ENCODE measurements at regions not wholly inside any gene's neighbourhood (a gene's known extent, or its start where the extent isn't known, plus 50 kb on each side); places are given as distances from the start of the nearest gene placed in this dataset.

DNA sequence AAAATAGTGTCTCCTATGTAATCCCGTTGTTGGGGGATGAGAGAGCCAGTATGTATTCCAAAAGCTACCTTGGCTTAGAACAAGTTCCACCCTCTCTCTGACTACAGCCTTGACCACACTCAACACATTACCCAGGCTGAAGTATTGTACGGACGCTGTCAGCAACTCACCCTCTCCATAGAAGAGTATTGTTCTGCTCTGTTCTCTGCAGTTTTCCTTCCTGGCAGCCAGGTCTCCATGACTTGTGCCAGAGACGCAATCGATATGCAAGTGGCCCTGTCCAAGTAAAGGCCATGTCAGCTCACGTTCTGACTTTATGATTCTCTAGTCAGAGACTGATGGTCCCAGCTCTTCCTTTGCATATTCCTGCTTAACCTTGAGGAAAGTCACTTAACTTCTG, 164.1 kb upstream of the SLCO3A1 start:
- Histone ChIP-seq H3K9me1 (ENCODE audit: control insufficient read depth, insufficient read depth, low read length) (no peaks in the 10 kb centered on the region), H3K36me3 (ENCODE audit: control insufficient read depth, insufficient read depth, low read length) (no peaks in the 10 kb centered on the region), H3K4me3 (no peak overlapping the region), H3K27ac (ENCODE audit: extremely low read depth, low read depth, low read length) (no peak overlapping the region), H3K79me2 (ENCODE audit: control insufficient read depth, insufficient read depth, low read length) (no peaks in the 10 kb centered on the region), H3K9me3 (replicated peaks; ENCODE audit: control insufficient read depth, insufficient read depth, low read depth, low read length) (no peaks in the 10 kb centered on the region), H2AFZ (ENCODE audit: low read depth, low read length) (no peak overlapping the region), H4K20me1 (replicated peaks; ENCODE audit: control insufficient read depth, insufficient read depth, low read length) (no peaks in the 10 kb centered on the region), H3K4me1 (replicated peaks in 1 of 2; ENCODE audit: control insufficient read depth in 2 of 2, insufficient read depth in 2 of 2, low read length in 2 of 2) (no peaks in the 10 kb centered on the region), H3K4me2 (ENCODE audit: insufficient read depth, low read length) (no peak overlapping the region), H3K9ac (ENCODE audit: insufficient read depth in 1 of 2, low read depth in 2 of 2, low read length in 2 of 2) (no peak overlapping the region), H3K27me3 (ENCODE audit: control insufficient read depth in 2 of 2, insufficient read depth in 2 of 2, low read length in 2 of 2) (peaks cover 2 to 17% of the 10 kb centered on the region in 2 experiments; a peak in 4 of 5 replicates)
- intact Hi-C loops (cut with micrococcal nuclease) (no loop called here), in situ Hi-C loops (cut with MboI) (no loop called here)
- no peak for DNase-seq (ENCODE audit: extremely low read depth in 1 of 4, low spot score in 3 of 4)
- ChIA-PET CTCF (ENCODE audit: low intra/inter-chr PET ratio) (no interaction called here), POLR2A (no interaction called here)
- ATAC-seq = no peak
- WGBS (ENCODE audit: insufficient coverage, low coverage, missing lambda C conversion rate) = 0% methylated on average over 6 of the region's 6 CpGs
- no peak for FAIRE-seq
- TF ChIP-seq, protein P1, sequence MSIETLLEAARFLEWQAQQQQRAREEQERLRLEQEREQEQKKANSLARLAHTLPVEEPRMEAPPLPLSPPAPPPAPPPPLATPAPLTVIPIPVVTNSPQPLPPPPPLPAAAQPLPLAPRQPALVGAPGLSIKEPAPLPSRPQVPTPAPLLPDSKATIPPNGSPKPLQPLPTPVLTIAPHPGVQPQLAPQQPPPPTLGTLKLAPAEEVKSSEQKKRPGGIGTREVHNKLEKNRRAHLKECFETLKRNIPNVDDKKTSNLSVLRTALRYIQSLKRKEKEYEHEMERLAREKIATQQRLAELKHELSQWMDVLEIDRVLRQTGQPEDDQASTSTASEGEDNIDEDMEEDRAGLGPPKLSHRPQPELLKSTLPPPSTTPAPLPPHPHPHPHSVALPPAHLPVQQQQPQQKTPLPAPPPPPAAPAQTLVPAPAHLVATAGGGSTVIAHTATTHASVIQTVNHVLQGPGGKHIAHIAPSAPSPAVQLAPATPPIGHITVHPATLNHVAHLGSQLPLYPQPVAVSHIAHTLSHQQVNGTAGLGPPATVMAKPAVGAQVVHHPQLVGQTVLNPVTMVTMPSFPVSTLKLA (conservative IDR thresholded peaks at IDR 0.05) = no peak
- no peak for TF ChIP-seq FOXA3 (CRISPR knock-in tag; conservative IDR thresholded peaks at IDR 0.05 in 1 of 2, IDR thresholded peaks at IDR 0.05 in 1 of 2)
- TF ChIP-seq MEIS2 (IDR thresholded peaks at IDR 0.05; ENCODE audit: partially characterized antibody) = no peak
- TF ChIP-seq, protein P2, sequence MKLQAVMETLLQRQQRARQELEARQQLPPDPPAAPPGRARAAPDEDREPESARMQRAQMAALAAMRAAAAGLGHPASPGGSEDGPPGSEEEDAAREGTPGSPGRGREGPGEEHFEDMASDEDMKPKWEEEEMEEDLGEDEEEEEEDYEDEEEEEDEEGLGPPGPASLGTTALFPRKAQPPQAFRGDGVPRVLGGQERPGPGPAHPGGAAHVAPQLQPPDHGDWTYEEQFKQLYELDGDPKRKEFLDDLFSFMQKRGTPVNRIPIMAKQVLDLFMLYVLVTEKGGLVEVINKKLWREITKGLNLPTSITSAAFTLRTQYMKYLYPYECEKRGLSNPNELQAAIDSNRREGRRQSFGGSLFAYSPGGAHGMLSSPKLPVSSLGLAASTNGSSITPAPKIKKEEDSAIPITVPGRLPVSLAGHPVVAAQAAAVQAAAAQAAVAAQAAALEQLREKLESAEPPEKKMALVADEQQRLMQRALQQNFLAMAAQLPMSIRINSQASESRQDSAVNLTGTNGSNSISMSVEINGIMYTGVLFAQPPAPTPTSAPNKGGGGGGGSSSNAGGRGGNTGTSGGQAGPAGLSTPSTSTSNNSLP (IDR thresholded peaks at IDR 0.05; ENCODE audit: borderline replicate concordance, low read depth, low read length) = no peak
- no peak for TF ChIP-seq MTA3 (IDR thresholded peaks at IDR 0.05; ENCODE audit: borderline replicate concordance)
- TF ChIP-seq ZNF282 (CRISPR knock-in tag; IDR thresholded peaks at IDR 0.05) = no peak
- TF ChIP-seq, protein P3, sequence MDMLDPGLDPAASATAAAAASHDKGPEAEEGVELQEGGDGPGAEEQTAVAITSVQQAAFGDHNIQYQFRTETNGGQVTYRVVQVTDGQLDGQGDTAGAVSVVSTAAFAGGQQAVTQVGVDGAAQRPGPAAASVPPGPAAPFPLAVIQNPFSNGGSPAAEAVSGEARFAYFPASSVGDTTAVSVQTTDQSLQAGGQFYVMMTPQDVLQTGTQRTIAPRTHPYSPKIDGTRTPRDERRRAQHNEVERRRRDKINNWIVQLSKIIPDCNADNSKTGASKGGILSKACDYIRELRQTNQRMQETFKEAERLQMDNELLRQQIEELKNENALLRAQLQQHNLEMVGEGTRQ (CRISPR knock-in tag; IDR thresholded peaks at IDR 0.05) = no peak
- TF ChIP-seq KAT7 (CRISPR knock-in tag; IDR thresholded peaks at IDR 0.05; ENCODE audit: borderline replicate concordance) = no peak
- TF ChIP-seq ZSCAN29 (IDR thresholded peaks at IDR 0.05) = no peak
- TF ChIP-seq ZNF561 (CRISPR knock-in tag; conservative IDR thresholded peaks at IDR 0.05) = no peak
- TF ChIP-seq, protein P4, sequence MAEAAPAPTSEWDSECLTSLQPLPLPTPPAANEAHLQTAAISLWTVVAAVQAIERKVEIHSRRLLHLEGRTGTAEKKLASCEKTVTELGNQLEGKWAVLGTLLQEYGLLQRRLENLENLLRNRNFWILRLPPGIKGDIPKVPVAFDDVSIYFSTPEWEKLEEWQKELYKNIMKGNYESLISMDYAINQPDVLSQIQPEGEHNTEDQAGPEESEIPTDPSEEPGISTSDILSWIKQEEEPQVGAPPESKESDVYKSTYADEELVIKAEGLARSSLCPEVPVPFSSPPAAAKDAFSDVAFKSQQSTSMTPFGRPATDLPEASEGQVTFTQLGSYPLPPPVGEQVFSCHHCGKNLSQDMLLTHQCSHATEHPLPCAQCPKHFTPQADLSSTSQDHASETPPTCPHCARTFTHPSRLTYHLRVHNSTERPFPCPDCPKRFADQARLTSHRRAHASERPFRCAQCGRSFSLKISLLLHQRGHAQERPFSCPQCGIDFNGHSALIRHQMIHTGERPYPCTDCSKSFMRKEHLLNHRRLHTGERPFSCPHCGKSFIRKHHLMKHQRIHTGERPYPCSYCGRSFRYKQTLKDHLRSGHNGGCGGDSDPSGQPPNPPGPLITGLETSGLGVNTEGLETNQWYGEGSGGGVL (CRISPR knock-in tag; IDR thresholded peaks at IDR 0.05) = no peak
- BruUV-seq (replicated peaks) = no TSS peak
